ENCODE measurements at regions not wholly inside any gene's neighbourhood (a gene's known extent, or its start where the extent isn't known, plus 50 kb on each side); places are given as distances from the start of the nearest gene placed in this dataset.
"Not testable (repeated sequence)": the region's sequence is repeated elsewhere in the genome, so short reads cannot be mapped to it uniquely, and the experiment has no call there.

DNA sequence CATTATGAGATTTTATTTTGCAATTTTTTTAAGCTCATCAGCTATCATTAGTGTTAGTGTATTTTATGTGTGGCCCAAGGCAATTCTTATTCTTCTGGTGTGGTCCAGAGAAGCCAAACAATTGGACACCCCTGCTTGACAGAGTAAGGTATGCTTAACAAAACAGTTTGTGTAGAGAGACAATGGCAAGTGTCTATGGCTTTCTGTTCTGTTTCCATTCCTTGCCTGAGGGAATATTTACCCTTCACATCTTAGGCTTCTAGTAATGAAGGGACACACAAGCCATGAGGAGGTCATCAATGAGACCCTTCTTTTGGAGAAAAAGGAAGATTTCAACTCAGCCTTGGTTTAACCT is 1278.4 kb upstream of the TENM4 start:
- no peak for DNase-seq

GRCh38 chr11:80718611-80719291 is 1277.9 kb upstream of the TENM4 start:
- DNase-seq, result no peak

DNA sequence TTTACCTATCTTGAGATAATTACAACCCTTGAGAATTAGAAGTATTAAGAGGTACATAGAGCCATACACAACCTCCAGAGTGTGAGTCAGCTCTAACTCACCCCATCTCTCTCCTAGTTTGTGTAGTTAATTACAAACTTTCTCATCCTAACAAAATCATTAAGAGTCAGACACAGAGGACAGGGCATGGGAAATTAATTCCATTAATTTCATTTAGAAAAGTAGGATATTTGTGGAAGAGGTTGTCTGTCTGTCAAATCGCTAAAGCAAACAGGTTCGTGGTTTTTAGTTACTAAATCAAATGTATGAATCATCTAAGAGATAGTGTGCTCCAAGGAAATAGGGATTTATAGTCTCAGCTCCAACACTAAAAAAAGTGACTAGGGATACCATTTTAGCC is 1261.4 kb upstream of the TENM4 start:
- DNase-seq, result no peak

DNA sequence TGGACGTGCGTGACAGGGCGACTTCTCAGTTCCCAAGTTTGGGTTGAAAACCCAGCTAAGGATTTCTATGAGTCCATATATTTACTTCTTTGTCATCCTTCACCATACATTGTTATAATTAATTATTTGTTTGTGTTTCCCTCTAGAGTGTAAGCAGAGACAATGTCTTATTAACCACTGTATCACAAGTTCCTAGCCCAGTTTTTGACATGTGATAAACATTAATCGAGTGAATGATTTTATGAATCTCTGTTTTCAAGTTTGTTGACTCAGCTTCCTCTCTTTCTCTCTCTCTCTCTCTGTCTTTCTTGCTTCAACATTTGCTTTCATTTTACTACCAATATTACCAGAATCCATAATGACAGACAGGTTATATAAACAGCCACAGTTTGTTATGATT is 1259.6 kb upstream of the TENM4 start:
- DNase-seq, result no peak

DNA sequence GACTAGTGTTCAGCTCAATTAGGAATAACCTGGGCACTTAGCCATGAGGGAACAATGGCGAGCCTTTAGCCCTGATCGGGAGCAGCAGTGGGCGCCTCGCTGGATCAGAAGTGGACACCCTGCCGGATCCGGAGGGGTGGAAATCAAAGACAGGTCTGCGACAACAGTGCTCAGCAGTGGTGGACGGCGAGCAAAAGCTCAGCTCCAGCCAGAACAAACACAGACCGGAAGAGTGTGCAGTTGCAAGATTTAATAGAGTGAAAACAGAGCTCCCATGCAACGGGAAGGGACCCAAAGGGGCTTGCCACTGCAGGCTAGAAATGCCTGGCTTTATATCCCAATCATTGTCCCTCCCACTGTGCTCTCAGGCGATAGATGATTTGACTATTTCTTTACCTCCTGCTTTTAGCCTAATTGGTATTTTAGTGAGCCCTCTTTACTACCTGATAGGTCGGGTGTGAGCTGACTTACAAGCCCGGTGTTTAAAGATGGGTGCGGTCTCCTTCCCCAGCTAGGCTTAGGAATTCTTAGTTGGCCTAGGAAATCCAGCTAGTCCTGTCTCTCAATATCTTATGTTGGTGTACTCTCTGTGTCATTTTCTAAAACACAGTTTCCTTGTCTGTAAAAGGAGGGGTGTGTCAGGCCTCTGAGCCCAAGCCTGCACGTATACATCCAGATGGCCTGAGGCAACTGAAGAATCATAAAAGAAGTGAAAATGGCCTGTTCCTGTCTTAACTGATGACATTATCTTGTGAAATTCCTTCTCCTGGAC is 1258.8 kb upstream of the TENM4 start:
- DNase-seq, result not testable (repeated sequence)

- no peak for DNase-seq
These were observed 1257.8 kb upstream of the TENM4 start for GRCh38 chr11:80698637-80699036.

DNA sequence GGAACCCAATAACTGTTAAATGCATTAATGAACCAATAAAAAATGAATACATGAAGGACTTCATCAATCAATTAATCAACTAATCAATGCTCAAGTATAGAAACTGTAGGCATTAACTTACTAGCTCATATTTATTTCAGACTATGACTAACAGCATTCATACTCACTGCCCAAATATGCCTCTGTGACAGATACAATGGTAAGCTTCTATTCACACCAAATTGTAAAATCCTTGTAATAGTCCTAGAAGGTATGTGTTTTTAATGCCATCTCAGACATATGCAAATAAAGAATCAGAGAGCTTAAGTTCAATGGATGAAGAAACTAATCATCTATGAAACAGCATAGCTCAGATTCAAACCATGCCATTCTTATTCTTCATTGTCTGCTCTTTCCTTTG is 1253.6 kb upstream of the TENM4 start:
- DNase-seq, result no peak

GRCh38 chr11:80687941-80688340 is 1247.1 kb upstream of the TENM4 start:
- no peak for DNase-seq

GRCh38 chr11:80686889-80687288 is 1246.1 kb upstream of the TENM4 start:
- no peak for DNase-seq

GRCh38 chr11:80673566-80673965 is 1232.7 kb upstream of the TENM4 start:
- DNase-seq, result no peak

DNA sequence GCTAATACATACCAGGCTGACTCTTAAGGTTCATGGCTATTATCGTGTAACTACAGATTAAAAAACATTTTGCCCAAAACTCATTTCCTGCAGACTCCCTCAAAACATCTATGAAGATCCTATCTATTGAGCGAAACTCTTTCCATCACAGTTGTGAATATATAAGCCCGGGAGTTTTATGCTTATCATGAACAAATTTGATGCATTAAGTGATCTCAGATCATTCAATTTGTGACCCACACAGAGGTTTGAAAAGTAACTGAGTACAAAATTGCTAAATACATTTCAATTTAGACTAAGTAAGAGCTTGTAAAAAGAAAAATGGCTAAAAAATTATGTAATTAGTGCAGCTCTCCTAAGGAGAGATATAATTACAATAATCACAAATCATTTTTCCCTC is 1228.8 kb upstream of the TENM4 start:
- DNase-seq, result no peak

DNA sequence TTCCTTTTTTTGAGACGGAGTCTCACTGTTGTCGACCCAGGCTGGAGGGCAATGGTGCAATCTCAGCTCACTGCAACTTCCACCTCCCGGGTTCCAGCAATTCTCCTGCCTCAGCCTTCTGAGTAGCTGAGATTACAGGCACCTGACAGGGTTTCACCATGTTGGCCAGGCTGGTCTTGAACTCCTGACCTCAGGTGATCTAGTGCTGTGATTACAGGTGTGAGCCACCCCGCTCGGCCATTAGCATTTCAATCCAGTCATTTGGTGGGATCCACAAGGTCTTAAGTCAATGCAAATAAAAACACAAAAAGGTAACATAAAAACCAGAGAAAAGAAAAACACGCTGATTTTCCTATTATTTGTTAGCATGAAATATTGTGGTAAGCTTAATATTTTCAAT is 1227.2 kb upstream of the TENM4 start:
- DNase-seq, result no peak

GRCh38 chr11:80655834-80656233 is 1215.0 kb upstream of the TENM4 start:
- DNase-seq, result no peak

- DNase-seq, result no peak
These were observed 1210.1 kb upstream of the TENM4 start for GRCh38 chr11:80650966-80651365.

DNA sequence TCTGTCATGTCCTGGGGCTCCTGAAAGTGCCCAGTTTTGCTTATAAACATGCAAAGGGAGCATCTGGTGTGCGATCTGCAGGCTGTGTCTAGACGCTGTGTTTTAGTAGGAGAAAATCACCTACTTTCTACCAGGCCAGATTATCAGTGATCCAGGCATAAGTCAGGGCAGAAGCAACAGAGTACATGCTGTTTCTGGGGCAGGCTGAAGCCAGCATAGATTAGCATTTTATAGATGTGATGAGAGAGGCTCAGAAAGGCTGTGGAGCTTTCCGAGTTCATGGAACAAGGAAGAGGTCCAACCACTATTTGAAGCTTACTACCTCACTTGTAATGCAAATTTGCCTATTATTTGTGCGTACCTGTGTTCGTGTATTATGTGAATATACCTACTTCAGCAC is 1208.4 kb upstream of the TENM4 start:
- DNase-seq, result no peak

GRCh38 chr11:80638296-80638695 is 1197.5 kb upstream of the TENM4 start:
- no peak for DNase-seq

DNA sequence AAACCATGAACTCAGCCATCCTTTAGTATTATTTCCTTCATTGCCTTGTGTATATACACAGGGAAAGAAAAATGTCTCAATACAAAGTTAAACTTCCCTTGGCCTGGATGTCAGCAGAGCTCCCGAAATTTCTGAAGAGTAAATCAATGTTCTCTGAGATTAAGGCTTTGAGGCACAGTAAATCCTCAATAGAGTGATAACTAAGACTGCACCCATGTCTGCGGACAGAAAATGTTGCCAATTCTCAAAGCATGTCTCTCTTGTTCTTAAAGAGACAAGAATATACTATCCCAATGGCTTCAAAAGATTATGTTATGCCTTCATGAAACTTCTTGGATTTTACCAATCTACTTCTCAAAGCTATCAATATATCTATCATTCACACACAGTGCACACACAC is 1196.7 kb upstream of the TENM4 start:
- no peak for DNase-seq

DNA sequence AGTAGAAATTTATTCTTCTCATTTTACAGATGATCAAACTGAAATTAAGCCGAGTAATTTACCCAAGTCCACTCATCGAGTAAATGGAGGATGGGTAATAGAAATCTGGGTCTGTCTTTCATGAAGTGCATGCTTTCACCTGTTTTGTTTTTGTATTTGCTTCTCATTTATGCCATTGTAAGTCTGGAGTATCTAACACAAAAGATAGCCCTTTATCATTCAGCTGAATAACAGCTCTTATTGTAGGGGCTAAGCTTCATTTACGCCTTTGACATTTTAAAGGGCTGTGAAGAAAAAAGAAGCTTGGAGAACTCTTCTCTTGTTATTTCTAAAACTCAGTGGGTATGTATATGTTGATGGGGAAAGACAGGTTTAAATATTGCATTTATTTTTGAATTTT is 1196.2 kb upstream of the TENM4 start:
- DNase-seq, result no peak

DNA sequence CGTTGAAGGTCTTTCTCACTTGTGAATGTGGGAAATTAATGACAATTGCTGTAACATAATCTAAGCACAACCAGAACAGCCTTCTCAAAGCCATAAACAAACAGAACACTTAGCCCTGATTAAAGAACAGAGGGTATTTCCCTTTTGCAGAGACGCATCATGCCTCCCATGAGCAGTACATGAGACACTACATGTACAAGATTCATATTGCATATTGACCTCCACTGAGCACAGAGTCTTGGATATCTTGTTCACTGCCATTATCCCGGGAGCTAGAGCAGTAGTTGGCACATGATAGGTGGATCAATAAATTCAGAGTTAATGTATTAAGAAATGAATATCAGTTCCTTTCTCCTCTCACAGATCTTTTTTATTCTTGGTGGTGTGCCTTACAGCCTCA is 1194.3 kb upstream of the TENM4 start:
- DNase-seq, result no peak

GRCh38 chr11:80632691-80633090 is 1191.9 kb upstream of the TENM4 start:
- no peak for DNase-seq

DNA sequence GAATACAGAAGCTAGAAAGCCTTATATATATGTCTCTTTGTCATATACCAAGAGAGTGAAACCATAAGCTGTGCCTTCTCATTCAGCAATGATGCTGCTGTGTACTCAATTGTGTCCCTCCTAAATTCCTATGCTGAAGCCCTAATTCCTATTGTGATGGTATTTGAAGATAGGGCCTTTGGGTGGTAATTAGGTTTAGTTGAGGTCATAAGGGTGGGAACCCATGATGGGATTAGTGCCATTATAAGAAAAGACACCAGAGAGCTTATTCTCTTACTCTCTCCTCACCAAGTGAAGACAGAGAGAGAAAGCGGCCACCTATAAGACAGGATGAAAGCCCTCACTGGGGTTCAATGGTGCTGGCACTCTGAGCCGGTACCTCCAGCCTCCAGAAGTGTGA is 1191.3 kb upstream of the TENM4 start:
- DNase-seq, result no peak

GRCh38 chr11:80629466-80629865 is 1188.6 kb upstream of the TENM4 start:
- no peak for DNase-seq

DNA sequence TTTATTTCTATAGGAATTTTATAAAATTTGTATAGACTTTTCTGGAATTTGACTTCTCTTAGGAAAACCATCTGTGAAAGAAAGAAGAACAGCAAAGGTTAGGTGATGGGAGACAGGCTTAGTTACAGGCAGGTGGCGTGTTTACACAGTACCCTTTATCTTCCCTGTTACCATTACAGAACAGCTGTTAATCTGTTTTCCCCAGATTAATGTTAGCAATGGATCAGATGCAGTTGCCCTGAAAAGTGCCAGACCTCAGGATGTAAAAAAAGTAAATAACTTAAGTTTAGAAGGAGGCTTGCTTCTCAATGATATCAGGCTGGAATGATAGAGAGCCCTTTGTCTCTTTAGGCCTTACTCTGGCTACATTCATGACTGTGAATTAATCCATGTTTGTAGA is 1186.5 kb upstream of the TENM4 start:
- DNase-seq, result no peak

DNA sequence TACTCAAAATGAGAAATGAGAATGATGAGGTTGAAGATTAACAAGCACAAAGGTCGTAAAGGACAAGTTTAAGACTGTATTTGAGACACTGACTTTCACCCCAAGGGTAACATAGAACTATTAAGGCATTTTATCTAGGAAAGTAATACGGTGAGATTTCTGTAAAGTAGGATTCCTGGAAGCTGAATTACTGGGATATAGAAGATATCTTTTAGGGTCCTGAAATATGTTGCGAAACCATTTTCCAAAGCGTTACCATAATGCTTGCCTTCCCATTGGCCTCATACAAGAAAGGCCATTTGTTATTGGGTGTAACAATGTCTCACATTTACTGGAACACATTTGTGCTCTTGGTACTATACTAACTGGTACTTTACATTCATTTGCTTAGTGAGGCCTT is 1185.9 kb upstream of the TENM4 start:
- DNase-seq, result no peak

- no peak for DNase-seq
These were observed 1184.7 kb upstream of the TENM4 start for GRCh38 chr11:80625563-80625962.

Measured in CD4-positive, alpha-beta T cell treated with Interleukin-4 for 1 hour (primary cell).